NCI-H2107 treated with DMSO at 0.1 percent for 48 hours (cell line): ENCODE measurements at regions not wholly inside any gene's neighbourhood (a gene's known extent, or its start where the extent isn't known, plus 50 kb on each side); places are given as distances from the start of the nearest gene placed in this dataset.

ENCODE experiments used
- DNase-seq: peaks from one replicate; lab custom pipeline; 2025; ENCODE audit not compliant: unreplicated experiment; lab: John Stamatoyannopoulos, UW

DNA sequence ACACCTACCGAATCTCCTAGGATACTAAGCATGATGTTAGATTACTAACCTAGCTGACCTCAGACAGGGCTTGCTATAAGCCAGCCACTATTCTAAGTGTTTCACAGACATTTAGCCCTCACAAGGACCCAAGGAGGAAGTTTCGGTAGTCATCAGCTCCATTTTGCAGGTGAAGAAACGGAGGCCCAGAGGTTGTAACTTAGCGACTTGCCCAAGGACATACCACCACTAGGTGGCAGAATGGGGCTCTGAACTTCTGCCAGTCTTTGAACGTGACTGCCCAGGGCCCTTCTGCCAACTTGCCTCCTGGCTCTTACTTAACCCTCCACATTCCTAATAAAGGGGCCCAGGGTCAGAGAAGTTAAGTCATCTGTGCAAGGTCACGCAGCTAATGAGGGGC, 283.5 kb downstream of the C1orf94 start:
- no peak for DNase-seq

DNA sequence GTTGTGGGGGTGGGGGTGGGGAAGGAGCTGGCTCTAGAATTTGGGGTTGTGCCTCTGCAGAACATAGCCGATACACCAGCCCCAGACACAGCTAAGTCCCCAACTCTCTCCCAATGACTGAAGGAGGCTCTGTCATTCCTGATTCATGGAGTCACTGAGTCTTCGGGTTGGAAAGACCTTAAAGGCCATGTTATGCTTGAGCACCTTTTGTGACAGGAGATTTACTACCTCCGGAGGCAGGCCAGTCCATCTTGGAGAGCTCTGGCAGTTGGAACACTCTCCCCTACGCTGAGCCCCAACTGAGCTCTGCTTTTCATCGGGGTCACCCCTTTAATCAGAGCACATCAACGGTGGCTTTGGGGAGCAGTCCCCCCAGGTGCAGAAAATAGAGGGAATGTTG, 284.4 kb upstream of the GJB5 start:
- no peak for DNase-seq

DNA sequence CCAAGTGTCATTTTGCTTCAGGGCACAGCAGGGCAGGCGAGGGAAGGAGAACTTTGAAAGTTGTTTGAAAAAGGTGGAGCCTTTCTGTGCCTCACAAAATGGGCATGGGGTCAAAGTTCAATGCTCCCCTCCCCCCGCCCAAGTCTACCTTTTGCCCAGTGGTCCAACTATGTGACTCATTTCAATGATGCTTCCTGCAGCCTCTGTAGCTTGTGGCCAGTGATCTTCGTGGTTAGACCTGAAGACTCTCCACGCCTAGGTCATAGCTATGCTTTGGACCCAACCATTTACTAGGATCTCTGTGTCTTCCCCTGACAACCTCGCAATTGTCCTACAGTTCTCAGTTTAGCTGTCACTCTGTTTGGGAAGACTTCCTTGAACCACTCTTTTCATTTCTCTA, 280.3 kb upstream of the GJB5 start:
- DNase-seq, result no peak

DNA sequence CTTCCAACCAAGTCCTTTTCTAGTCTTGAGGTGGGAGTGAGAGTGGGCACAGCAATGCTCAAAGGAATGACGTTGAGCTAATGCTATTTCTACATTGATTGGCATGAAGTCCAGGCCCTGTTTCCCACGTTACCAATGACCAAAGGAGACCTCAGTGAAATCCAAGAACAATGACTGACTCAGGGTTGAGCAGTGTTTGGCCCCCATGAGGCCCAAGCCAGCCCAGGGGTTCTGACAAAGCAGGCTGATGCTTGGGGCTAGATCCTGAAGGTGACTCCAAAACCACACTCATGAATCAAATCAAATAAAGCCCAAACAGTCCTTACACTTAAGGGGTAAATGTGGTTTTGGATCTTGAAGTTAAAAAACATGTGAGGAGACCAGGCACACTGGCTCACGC, 278.5 kb upstream of the GJB5 start:
- DNase-seq, result no peak

DNA sequence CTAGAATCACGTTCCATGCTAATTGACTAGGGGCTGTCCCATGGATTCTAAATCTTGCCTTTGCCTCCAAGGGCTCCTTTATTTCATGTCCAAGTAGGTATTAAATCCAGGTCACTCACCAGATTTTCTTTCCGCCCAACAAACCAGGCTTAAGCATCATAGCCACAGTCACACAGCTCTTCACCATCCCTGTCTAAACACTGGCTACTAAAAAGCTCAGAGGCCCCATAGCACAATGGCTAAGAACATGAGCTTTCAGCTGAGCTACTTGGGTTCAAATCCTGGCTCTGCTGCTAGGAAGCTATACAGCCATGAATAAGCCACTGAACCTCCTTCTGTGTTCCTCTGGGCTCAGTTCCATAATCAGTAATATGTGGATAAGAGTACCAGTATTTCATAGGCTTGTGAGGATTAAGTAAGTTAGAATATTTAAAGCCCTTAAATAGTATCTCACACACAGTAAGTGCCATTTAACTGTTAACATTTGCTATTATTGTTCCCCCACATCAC, 277.2 kb upstream of the GJB5 start:
- no peak for DNase-seq

DNA sequence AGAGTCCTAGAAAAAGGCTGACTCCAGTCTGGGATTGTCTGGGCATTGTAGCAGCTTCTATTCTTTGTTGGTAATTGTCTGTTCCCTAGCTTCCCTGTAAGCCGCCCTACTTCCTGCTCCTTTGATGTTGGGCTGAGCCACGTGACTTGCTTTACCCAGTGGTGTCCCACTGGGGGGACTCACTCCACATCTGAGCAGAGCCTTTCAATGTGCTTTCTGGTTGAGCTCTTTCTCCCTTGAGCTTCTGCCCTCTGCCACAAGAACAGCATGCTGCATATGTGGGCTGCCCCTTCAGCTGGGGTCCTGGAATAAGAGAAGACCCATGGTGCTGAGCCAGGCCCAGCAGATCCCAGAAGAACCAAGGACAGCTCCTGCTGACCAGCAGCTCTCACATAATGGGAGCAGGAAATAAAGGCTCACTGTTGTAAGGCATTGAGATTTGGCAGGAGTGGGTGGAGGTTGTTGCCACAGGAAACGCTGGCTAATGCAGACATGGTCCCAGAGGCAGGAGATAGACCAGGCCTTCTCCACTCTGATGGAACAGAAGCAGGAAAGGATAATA, 276.3 kb upstream of the GJB5 start:
- DNase-seq, result no peak

DNA sequence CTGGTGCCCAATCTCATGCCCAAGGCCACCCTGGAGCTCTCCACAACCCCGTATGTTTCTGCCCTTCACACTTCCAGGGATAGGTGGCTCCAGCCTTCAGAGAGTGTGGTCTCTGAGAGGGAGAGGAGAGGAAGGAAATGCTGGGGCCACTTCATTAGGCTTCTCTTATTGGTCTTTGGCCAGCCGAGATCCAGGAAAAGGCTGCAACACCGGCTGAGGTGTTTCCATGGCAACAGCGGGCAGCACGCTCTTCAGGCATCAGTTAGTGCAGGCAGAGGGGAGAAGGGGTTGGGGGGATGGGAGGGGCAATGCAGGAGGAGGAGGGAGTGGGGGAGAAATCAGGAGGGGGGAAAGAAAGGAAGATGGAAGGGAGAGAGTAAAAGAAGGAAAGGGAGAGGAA, 275.1 kb upstream of the GJB5 start:
- no peak for DNase-seq

DNA sequence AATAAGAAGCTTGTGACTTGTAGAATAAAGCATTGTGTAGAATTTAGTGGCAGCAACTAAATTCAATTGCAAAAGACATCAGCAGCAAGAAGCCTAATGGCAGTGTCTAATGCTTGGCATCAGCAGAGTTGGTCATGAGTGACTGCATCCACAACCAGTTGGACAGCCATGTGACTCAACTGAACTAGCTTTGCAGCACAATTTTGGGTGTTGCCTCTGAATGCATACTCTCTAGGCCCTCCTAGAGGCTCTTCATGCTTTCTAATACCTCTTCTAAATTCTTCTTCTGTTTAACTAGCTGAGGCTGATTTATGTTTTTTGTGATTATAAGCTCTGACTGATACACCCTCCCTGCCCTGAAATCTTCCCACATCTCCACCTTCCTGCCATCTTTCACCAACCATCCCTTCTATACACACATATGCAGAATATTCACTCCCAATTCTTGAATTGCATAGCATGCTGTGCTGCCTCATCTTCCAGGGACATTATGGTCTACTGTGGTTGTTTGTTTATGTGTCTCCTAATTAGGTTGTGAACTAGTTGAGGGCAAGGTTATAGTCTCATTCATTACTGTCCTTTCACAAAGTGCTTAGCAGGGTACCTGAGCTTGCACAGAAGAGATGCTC, 266.7 kb upstream of the GJB5 start:
- DNase-seq, result no peak

DNA sequence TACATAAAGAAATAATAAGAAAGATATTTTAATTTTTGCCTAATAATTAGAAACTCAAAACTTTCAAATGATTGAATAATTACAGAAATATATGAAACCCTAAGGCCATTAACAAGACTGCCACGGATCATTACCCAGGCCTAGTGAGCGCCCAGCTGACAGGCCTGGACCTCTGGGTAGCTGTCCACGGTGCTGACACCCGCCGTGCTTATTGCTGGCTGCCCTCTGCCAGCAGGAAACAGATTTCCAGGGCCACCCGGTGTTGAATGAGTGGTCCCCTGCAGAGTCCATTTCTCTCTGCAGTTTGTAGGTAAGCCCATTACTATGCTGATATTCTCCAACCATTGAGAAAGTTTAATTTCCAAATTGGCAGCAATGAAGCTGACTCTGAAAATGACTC, 254.4 kb upstream of the GJB5 start:
- no peak for DNase-seq

DNA sequence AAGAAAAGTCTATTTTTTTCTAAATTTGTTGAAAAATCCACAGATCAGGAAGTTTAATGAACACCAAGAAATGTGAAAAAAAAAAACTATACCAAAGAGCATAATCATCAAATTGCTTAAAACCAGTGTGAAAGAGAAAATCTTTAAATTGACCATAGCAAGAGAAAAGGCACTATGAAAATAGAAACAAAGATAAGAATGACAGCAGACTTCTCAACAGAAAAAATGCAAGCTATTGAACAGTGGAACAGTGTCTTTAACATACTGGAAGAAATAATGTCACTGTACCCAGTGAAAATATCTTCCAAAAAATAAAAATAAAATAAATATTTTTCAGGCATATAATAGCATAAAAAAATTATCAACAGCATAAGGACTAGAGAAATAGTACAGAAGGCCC, 243.0 kb upstream of the GJB5 start:
- no peak for DNase-seq

DNA sequence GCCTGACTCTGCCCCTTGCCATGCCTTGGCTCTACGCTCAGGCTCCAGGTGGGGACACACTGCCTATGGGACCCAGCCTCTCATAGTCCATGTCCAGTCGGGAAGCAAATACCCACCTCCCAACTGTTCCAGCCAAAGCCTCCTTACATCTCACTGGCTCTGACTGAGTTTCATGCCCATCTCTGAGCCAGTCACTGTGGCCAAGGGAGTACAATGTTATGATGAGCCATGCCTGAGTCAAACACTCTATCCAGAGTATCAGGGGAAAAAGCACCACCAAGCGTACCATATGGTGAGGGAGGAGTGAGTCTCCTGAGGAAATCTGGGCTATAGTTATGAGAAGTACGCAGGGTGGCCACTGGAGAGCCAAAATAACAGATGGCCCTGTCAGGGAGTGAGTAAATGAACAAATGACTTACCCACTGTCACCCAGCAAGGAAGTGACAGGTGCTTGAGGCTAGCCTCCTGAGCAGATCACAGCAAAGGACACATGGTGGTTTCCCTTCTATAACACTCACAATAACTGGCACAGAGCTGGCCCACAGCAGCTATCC, 236.6 kb upstream of the GJB5 start:
- no peak for DNase-seq

DNA sequence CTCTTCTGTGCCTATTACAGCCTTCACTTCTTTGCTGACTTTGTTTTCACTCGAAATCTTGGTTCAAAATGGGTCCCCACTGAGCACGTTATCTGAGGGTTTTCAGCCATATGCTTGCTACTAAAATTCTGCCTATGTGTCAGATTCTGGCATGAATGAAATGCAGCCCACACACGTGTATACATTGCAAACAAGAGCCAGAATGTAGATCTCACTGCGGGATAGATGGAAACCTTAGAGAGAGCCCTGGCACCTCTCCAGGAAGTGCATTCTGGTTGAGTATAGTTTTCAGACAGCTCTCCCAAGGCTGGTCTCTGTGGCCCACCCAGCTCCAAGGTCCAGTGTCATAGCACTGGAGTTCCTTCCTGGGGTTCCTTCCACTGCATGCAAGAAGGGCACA, 234.7 kb upstream of the GJB5 start:
- no peak for DNase-seq

DNA sequence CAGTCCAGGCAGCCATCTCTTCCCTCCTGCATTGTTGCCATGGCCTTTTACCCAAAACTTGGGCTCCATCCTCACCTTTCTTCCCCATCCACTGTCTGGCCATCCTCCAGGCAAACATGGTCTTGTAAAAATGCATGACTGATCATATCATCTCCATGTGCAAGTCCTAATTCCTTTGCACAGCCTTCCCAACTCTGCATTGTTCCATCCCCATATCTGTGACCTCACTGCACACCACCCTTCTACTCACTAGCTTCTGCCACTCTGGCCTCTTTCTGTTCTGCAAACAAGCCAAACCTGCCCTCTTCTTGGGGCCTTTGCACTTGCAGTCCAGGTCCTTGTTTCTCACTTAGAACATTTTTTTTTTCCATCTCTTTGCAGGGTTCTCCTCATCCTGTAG, 230.1 kb upstream of the GJB5 start:
- DNase-seq, result no peak

DNA sequence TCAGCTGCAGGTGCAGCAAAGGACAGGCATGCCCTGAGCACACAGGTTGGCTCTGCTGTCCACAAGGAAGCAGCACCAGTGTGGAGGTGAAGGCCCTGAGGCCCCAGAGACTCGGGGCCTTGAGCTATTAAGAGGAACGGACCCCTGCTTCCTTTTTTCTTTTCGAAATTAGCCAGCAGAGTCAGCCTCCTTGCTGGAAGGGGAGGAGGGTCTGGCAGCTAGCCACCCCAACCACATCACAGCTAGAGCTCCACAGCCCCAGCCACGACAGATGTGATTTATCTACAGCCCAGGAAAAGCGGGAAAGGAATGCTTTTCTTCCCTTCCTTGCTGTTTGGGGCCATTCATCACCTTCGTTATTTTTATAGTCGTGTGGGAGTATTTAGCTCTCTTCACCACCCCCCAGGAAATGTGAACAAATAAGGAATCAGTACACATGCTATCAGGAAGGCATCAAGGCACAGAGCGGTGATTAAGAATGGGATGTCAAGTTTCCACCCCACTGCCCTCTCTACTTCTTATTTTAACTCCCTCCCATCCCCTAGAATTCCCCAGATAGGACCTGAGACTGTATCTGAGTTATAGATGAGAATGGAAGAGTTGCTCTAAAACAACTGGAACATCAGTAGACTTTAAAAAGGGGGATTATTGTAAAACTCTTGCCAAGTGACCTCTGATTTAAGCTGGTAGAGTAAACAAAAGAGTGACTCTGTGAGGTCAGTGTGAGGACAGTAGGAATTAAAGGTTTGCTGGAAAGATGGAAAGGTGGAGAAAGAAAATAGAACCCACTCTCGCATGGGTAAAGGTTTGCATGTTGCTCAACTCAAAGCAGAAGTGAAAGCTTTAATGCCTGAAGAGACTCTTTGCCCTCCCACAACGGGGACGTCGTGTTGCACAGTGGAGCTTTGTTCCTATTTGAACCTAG, 224.7 kb upstream of the GJB5 start:
- DNase-seq, result no peak

DNA sequence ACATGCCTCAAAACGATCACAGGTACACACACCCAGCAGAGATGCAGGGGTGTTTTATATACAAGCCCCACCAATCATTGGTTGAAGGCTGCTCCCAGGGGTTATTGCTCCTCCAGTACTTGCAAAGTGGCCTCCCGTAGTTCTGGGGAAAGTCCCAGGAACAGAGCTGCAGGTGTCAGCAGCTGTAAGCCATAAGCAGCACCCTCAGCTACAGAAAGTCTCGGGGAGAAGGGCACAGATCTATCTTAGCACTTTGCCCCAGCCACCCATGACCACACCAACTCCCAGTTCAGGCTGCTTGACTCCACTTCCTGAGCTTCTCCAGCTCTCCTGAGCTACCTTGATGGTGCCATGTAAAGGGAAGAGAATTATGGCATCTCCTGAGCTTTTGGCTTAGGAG, 222.7 kb upstream of the GJB5 start:
- DNase-seq, result no peak

DNA sequence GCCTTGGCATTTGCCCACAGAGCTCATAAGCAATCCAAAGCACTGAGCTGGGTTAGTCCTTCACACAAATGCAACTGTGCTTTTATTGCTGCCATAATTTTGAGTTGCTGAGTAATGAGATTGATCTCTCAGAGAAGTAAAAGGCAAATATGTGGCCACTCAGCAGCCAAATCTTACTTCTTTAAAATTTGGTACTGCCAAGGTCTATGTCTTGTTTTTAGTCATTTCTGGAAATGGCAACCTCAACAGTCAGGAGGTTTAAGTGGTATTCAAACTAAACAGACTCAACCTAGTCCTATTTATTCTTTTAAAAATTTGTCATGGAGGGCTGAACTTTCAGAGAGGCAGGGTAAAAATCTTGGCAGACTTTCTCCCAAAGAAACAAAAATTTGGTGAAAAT, 216.4 kb upstream of the GJB5 start:
- DNase-seq, result no peak

DNA sequence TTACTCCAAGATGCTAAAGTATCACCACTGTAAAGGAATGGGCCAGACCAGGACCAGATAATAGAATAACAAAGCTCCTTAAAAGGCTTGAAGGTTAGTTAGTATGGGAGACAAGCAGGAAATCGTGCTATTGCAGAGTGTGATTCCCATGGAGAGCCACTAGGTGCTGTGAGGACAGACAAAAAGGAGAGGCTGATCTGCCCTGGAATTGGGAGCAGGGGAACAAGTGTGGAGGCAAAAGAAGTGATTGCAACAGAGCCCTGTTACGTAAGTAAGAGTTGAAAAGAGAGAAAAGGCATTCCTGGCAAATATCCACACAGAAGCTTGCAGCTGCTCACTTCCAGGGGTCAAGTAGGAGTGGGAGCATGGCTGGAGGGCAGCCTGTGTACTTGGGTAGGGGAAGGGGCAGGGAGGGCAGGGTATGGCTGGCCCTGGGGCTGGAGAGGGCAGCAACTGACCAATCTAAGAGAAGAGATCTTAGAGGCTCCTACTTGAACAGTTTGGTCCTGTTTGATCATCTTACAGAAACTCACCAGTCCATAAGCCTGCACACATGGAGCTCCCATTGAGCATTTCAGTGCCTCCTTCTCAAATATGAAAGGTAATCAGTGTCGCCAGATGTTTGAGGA, 207.7 kb upstream of the GJB5 start:
- no peak for DNase-seq

DNA sequence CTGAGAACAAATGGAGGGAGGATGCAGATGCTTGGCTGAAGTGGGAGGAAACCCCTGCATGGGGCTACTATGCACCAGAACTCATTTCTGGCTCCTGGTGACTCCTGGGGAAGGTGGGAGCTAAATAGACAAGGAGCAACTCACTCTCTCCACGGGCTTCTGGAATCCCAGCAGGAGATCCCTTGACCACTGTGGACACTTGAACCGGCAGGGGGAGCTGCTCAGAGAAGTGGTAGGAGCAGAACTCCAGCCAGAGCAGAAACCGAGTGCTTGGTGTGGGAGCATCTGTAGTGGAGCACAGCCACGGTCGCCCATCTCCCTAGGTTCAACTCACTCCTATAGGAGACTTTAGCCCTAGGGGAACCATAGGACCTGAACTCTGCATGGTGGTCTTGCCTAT, 205.6 kb upstream of the GJB5 start:
- no peak for DNase-seq

DNA sequence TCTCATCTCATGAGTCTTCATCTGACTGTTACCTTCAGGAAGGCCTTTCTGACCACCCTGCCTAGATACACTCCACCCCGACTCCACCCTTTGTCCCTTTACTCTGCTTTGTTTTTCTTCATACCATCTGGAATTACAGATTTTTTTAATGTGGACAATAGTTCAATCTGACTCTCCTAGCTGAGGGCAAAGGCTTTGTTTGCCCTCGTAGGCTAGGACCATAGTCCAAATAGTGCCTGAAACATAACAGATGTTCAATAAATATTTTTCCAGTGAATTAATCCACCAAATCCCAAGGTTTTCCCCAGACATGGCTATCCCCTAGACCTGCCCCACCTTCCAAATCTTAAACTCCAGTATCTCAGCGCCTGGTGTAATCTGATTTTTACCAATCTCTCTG, 176.5 kb upstream of the GJB5 start:
- no peak for DNase-seq

DNA sequence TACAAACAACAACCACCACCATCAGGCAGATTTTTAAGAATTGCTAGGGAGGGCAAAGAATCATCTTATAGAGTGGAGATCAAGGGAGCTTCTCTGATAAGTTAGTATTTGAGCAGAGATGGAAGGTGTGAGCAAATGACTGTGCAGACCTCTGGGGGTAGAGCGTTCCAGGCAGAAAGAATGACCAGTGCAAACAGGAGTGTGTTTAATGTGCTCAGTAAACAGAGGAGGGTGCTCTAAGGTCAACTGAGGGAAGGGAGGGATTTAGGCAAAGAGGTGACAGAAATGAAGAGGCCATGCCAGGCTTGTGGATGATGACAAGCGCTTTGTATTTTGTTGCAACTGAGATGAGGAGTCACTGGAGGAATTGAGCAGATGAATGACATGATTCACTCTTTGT, 172.5 kb upstream of the GJB5 start:
- no peak for DNase-seq

DNA sequence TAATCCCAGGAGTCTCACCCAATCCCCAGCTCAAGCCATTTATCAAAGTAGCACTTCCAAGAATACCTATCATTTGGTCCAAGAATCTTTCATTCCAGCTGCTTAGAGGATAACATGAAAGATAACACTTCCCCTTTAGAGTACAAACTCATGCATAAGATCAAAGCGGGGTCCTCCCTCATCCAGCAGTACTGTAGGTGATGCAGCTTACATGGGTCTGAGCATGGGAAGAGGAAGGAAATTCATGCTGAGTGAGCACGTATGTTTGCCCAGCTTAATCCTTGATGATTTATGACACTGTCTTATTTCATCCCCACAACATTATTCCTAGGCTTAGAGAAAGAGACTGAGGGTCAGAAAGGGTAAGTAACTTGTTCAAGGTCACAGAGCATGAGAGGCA, 167.1 kb upstream of the GJB5 start:
- DNase-seq, result no peak
